H9 (cell line): ENCODE measurements at regions not wholly inside any gene's neighbourhood (a gene's known extent, or its start where the extent isn't known, plus 50 kb on each side); places are given as distances from the start of the nearest gene placed in this dataset.

Source experiments
- DNase-seq: peaks from one replicate; pipeline ENCODE4 v3.0.0-alpha.2; 2017
- H2AFZ ChIP-seq: one replicate; pipeline ENCODE4 v1.6.1; 2013; ENCODE audit warnings: mild to moderate bottlenecking, low read length, control low read depth, moderate library complexity
- H2AK5ac ChIP-seq: 2 replicates; pipeline ENCODE4 v1.6.1; 2013; ENCODE audit warnings: low read length, control low read depth, mixed read lengths; ENCODE audit not compliant: insufficient read length
- H2BK120ac ChIP-seq: one replicate; pipeline ENCODE4 v1.6.1; 2013; ENCODE audit warnings: low read depth, mild to moderate bottlenecking, low read length, control low read depth, inconsistent platforms; ENCODE audit not compliant: poor library complexity, severe bottlenecking
- H2BK12ac ChIP-seq: 2 replicates; pipeline ENCODE4 v1.6.1; 2013; ENCODE audit warnings: low read length, control low read depth, mixed read lengths, low read depth; ENCODE audit not compliant: insufficient read length
- H2BK15ac ChIP-seq: 2 replicates; pipeline ENCODE4 v1.6.1; 2013; ENCODE audit warnings: low read depth, low read length, control low read depth
- H2BK20ac ChIP-seq: one replicate; pipeline ENCODE4 v1.6.1; 2013; ENCODE audit warnings: low read depth, mild to moderate bottlenecking, low read length, control low read depth, inconsistent platforms; ENCODE audit not compliant: poor library complexity, severe bottlenecking
- H2BK5ac ChIP-seq: 2 replicates; pipeline ENCODE4 v1.6.1; 2013; ENCODE audit warnings: low read length, control low read depth, mixed read lengths; ENCODE audit not compliant: insufficient read length
- H3K14ac ChIP-seq: 2 replicates; pipeline ENCODE4 v1.6.1; 2013; ENCODE audit warnings: low read length, control low read depth; ENCODE audit not compliant: insufficient read depth
- H3K18ac ChIP-seq: 2 replicates; pipeline ENCODE4 v1.6.1; 2013; ENCODE audit warnings: low read depth, mild to moderate bottlenecking, mixed read lengths, low read length, control low read depth; ENCODE audit not compliant: insufficient read length
- H3K23ac ChIP-seq: 2 replicates; pipeline ENCODE4 v1.6.1; 2013; ENCODE audit warnings: low read length, control low read depth, mixed read lengths, low read depth; ENCODE audit not compliant: insufficient read length
- H3K23me2 ChIP-seq: 2 replicates; pipeline ENCODE4 v1.6.1; 2013; ENCODE audit warnings: low read depth, mild to moderate bottlenecking, mixed read lengths, low read length, control low read depth; ENCODE audit not compliant: insufficient read length, poor library complexity, severe bottlenecking
- H3K27ac ChIP-seq: 2 replicates; pipeline ENCODE4 v1.5.1; 2013; ENCODE audit warnings: low read length, control low read depth, mixed read lengths, low read depth; ENCODE audit not compliant: insufficient read length
- H3K27me3 ChIP-seq: 2 replicates; pipeline ENCODE4 v1.6.1; 2013; ENCODE audit warnings: low read length, control low read depth, inconsistent platforms; ENCODE audit not compliant: insufficient read depth
- H3K4ac ChIP-seq: 2 replicates; pipeline ENCODE4 v1.6.1; 2013; ENCODE audit warnings: low read depth, mild to moderate bottlenecking, control low read depth, inconsistent platforms, low read length, moderate library complexity
- H3K4me1 ChIP-seq: 2 replicates; pipeline ENCODE4 v1.6.1; 2013; ENCODE audit warnings: low read length, control low read depth, inconsistent platforms; ENCODE audit not compliant: insufficient read depth
- H3K4me2 ChIP-seq: 2 replicates; pipeline ENCODE4 v1.6.1; 2013; ENCODE audit warnings: low read length, control low read depth, mixed read lengths; ENCODE audit not compliant: insufficient read length, insufficient read depth
- H3K56ac ChIP-seq: 2 replicates; pipeline ENCODE4 v1.6.1; 2013; ENCODE audit warnings: low read depth, mild to moderate bottlenecking, mixed read lengths, low read length, control low read depth; ENCODE audit not compliant: insufficient read length
- H3K79me1 ChIP-seq: 2 replicates; pipeline ENCODE4 v1.6.1; 2013; ENCODE audit warnings: low read depth, mild to moderate bottlenecking, moderate library complexity, low read length, control low read depth, inconsistent platforms; ENCODE audit not compliant: insufficient read depth, poor library complexity, severe bottlenecking
- H3K79me2 ChIP-seq: 2 replicates; pipeline ENCODE4 v1.6.1; 2013; ENCODE audit warnings: low read length, control low read depth, inconsistent platforms; ENCODE audit not compliant: insufficient read depth
- H3K9ac ChIP-seq: 2 replicates; pipeline ENCODE4 v1.6.1; 2013; ENCODE audit warnings: low read length, control low read depth, mixed read lengths; ENCODE audit not compliant: insufficient read length; ENCODE audit errors: extremely low read depth
- H3K9me3 ChIP-seq: one replicate; pipeline ENCODE4 v1.6.1; 2013; ENCODE audit warnings: low read depth, low read length, inconsistent platforms; ENCODE audit not compliant: control insufficient read depth
- H3T11ph ChIP-seq: one replicate; pipeline ENCODE4 v1.6.1; 2013; ENCODE audit warnings: mild to moderate bottlenecking, low read length, control low read depth, inconsistent platforms
- H4K20me1 ChIP-seq: one replicate; pipeline ENCODE4 v1.6.1; 2013; ENCODE audit not compliant: control insufficient read depth, insufficient read length, insufficient read depth
- H4K5ac ChIP-seq: 2 replicates; pipeline ENCODE4 v1.6.1; 2013; ENCODE audit warnings: low read depth, mild to moderate bottlenecking, mixed read lengths, low read length, control low read depth; ENCODE audit not compliant: insufficient read length
- H4K8ac ChIP-seq: replicated peaks from 2 replicates; pipeline ENCODE4 v1.6.1; 2013; ENCODE audit warnings: low read length, control low read depth, mixed read lengths, low read depth; ENCODE audit not compliant: insufficient read length
- H4K91ac ChIP-seq: 2 replicates; pipeline ENCODE4 v1.6.1; 2013; ENCODE audit warnings: low read depth, mild to moderate bottlenecking, moderate library complexity, mixed read lengths, low read length, control low read depth; ENCODE audit not compliant: insufficient read length
- H3K27ac Mint-ChIP-seq, 3 experiments: 2 replicates in 2 of 3; 3 replicates in 1 of 3; pipeline ENCODE4 v1.8.0; 2020 to 2021; ENCODE audit warnings: mixed read lengths in 3 of 3, mild to moderate bottlenecking in 1 of 3, moderate library complexity in 1 of 3
- H3K27me3 Mint-ChIP-seq: 2 replicates; pipeline ENCODE4 v1.8.0; 2021; ENCODE audit warnings: low read depth, mild to moderate bottlenecking, moderate library complexity, mixed read lengths
- H3K36me3 Mint-ChIP-seq, 3 experiments: 2 replicates in 2 of 3; 3 replicates in 1 of 3; pipeline ENCODE4 v1.8.0; 2020 to 2021; ENCODE audit warnings: low read depth in 3 of 3, mixed read lengths in 3 of 3; ENCODE audit not compliant: insufficient read depth in 1 of 3
- H3K4me1 Mint-ChIP-seq, 2 experiments: 2 replicates each; pipeline ENCODE4 v1.8.0; 2020; ENCODE audit warnings: mixed read lengths in 2 of 2
- H3K4me3 Mint-ChIP-seq, 2 experiments: 2 replicates in 1 of 2; 3 replicates in 1 of 2; pipeline ENCODE4 v1.8.0; 2020 to 2021; ENCODE audit warnings: mild to moderate bottlenecking in 2 of 2, mixed read lengths in 2 of 2, moderate library complexity in 1 of 2
- H3K9me3 Mint-ChIP-seq, 2 experiments: 2 replicates in 1 of 2; 3 replicates in 1 of 2; pipeline ENCODE4 v1.8.0; 2020; ENCODE audit warnings: mild to moderate bottlenecking in 2 of 2, mixed read lengths in 2 of 2, moderate library complexity in 1 of 2
- WGBS: extraction: QIAGEN DNeasy Blood & Tissue Kit; methylation state at CpG from one replicate; pipeline ENCODE4 v1.1.7; 2013; ENCODE audit warnings: missing lambda C conversion rate, low lambda C conversion rate, mixed read lengths; ENCODE audit not compliant: insufficient read length; ENCODE audit errors: extremely low coverage; 5-methylcytosine and 5-hydroxymethylcytosine counted together
- TF ChIP-seq, protein P1 (sequence below): fragments of 200-600 bp; sonication (generic); conservative IDR thresholded peaks from 3 replicates; pipeline ENCODE4 v1.8.0; 2021; ENCODE audit warnings: antibody characterized with exemption, mild to moderate bottlenecking

DNA sequence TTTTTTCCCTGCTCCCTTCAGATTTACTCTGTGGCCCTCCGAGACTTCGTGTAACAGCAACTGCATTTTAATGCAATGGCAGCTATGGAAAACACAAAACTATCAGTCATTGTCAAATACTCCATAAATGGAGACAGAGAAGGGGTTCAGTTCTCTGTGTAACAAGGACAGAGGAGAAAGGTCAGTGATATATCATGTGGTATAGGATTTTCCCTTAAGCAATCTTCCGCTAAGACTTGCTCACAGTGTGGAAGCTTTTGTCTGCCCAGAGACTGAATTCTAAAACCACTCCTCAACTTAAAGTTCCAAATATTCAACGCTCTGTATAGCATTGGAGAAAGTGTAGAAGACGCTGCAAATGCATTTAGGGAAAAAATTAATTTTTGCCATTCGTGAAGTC is 111.3 kb upstream of the EDNRB start:
- H4K91ac ChIP-seq, result no peak overlapping the region
- H3K9ac ChIP-seq, result no peak overlapping the region
- Mint-ChIP-seq H3K9me3 (0 out of 5 replicates have a peak, but pooled peaks cover 0 to 5% of the 10 kb centered on the region in 2 experiments), H3K4me1 (peaks cover 0 to 6% of the 10 kb centered on the region in 2 experiments; a peak in 2 of 4 replicates), H3K27ac (no peak overlapping the region), H3K27me3 (no peaks in the 10 kb centered on the region), H3K4me3 (no peak overlapping the region), H3K36me3 (peaks cover 0 to 3% (median under 1%) of the 10 kb centered on the region in 3 experiments; a peak in 5 of 7 replicates)
- no peak overlapping the region for H4K5ac ChIP-seq
- TF ChIP-seq, protein P1, sequence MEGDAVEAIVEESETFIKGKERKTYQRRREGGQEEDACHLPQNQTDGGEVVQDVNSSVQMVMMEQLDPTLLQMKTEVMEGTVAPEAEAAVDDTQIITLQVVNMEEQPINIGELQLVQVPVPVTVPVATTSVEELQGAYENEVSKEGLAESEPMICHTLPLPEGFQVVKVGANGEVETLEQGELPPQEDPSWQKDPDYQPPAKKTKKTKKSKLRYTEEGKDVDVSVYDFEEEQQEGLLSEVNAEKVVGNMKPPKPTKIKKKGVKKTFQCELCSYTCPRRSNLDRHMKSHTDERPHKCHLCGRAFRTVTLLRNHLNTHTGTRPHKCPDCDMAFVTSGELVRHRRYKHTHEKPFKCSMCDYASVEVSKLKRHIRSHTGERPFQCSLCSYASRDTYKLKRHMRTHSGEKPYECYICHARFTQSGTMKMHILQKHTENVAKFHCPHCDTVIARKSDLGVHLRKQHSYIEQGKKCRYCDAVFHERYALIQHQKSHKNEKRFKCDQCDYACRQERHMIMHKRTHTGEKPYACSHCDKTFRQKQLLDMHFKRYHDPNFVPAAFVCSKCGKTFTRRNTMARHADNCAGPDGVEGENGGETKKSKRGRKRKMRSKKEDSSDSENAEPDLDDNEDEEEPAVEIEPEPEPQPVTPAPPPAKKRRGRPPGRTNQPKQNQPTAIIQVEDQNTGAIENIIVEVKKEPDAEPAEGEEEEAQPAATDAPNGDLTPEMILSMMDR, result no peak
- H3K4me1 ChIP-seq, result no peaks in the 10 kb centered on the region
- no peak overlapping the region for H2BK15ac ChIP-seq
- H3K27me3 ChIP-seq, result no peaks in the 10 kb centered on the region
- no peak overlapping the region for H3K23ac ChIP-seq
- no peak overlapping the region for H2BK120ac ChIP-seq
- H4K20me1 ChIP-seq, result no peaks in the 10 kb centered on the region
- no peak overlapping the region for H2AK5ac ChIP-seq
- H3K14ac ChIP-seq, result no peak overlapping the region
- no peak overlapping the region for H3K18ac ChIP-seq
- H2BK20ac ChIP-seq, result no peak overlapping the region
- no peak overlapping the region for H3K56ac ChIP-seq
- H3K27ac ChIP-seq, result no peak overlapping the region
- H2AFZ ChIP-seq, result no peak overlapping the region
- no peaks in the 10 kb centered on the region for H3K79me2 ChIP-seq
- no CpG with 5 or more reads among the region's 6 CpGs for WGBS
- no peak overlapping the region for H3K4ac ChIP-seq
- no peaks in the 10 kb centered on the region for H3K23me2 ChIP-seq
- no peak overlapping the region for H2BK12ac ChIP-seq
- H3T11ph ChIP-seq, result no peak overlapping the region
- H3K9me3 ChIP-seq, result no peaks in the 10 kb centered on the region
- no peaks in the 10 kb centered on the region for H3K79me1 ChIP-seq
- no peak overlapping the region for H4K8ac ChIP-seq
- H3K4me2 ChIP-seq, result no peak overlapping the region
- no peak overlapping the region for H2BK5ac ChIP-seq
- DNase-seq, result no peak
